ENCODE measurements at regions not wholly inside any gene's neighbourhood (a gene's known extent, or its start where the extent isn't known, plus 50 kb on each side); places are given as distances from the start of the nearest gene placed in this dataset.

DNA sequence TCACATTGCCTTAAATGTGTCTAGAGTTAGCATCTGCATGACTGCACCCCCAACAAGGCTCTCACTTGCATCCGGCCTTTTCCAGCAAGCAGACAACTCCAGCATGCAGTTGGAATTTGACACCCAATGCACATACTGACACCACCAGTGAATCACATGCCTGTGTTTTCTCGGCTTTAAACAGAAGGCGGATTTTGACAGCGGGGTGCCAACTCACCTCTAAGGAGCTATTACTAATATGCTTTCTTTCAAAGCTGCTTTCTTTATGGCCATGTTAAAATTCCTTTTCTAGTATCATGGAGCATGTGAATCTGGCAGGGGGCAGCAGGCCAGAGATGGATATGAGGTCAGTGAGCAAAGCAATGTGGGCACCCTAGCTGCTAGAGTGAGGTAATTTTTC lies 78.0 kb upstream of the CLNK start (continued):
- TF ChIP-seq GLIS1 (tag by site-specific recombination; IDR thresholded peaks at IDR 0.05) (peak; percentile 25), ZNF561 (tag by site-specific recombination; IDR thresholded peaks at IDR 0.05; ENCODE audit: borderline replicate concordance) (no peak), CTCF (tag by site-specific recombination; IDR thresholded peaks at IDR 0.05) (no peak), ZNF501 (tag by site-specific recombination; IDR thresholded peaks at IDR 0.05) (no peak), ZNF654 (tag by site-specific recombination; IDR thresholded peaks at IDR 0.05; ENCODE audit: low read depth) (no peak), ZBTB21 (tag by site-specific recombination; IDR thresholded peaks at IDR 0.05) (no peak), SETDB1 (IDR thresholded peaks at IDR 0.05; ENCODE audit: insufficient read length, low read length) (peak; percentile 33), TRIM28 (IDR thresholded peaks at IDR 0.05; ENCODE audit: borderline replicate concordance, low read length) (peak; percentile 58; the same call in 1 of the 2 replicates), OVOL3 (tag by site-specific recombination; IDR thresholded peaks at IDR 0.05) (no peak), ZNF623 (tag by site-specific recombination; IDR thresholded peaks at IDR 0.05) (no peak), ZBTB44 (tag by site-specific recombination; IDR thresholded peaks at IDR 0.05) (peak; percentile 90), ZNF548 (tag by site-specific recombination; IDR thresholded peaks at IDR 0.05) (no peak)
- TF ChIP-seq, protein P1, sequence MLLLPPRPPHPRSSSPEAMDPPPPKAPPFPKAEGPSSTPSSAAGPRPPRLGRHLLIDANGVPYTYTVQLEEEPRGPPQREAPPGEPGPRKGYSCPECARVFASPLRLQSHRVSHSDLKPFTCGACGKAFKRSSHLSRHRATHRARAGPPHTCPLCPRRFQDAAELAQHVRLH (tag by site-specific recombination; IDR thresholded peaks at IDR 0.05): no peak
- TF ChIP-seq, protein P2, sequence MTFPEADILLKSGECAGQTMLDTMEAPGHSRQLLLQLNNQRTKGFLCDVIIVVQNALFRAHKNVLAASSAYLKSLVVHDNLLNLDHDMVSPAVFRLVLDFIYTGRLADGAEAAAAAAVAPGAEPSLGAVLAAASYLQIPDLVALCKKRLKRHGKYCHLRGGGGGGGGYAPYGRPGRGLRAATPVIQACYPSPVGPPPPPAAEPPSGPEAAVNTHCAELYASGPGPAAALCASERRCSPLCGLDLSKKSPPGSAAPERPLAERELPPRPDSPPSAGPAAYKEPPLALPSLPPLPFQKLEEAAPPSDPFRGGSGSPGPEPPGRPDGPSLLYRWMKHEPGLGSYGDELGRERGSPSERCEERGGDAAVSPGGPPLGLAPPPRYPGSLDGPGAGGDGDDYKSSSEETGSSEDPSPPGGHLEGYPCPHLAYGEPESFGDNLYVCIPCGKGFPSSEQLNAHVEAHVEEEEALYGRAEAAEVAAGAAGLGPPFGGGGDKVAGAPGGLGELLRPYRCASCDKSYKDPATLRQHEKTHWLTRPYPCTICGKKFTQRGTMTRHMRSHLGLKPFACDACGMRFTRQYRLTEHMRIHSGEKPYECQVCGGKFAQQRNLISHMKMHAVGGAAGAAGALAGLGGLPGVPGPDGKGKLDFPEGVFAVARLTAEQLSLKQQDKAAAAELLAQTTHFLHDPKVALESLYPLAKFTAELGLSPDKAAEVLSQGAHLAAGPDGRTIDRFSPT (tag by site-specific recombination; IDR thresholded peaks at IDR 0.05): peak; percentile 39; the same call in 1 of the 2 replicates

DNA sequence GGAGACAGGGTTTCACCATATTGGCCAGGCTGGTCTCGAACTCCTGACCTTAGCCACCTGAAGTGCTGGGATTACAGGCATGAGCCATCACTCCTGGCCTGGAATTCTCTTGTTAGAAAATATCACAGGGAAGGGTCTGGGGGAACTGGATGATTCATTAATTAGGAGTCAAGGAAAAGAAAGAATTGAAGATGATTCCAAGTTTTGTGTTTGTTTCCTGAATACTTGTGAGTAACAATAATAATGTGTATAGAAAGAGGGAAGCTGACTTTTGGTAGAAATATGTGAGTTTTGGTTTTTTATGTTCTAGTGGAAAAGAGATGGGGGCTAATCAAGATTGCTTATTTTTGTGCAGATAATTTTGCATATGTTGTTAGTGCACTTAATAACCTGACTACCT lies 77.3 kb upstream of the CLNK start:
- Histone ChIP-seq H3K36me3 (ENCODE audit: control insufficient read depth in 2 of 2, insufficient read depth in 1 of 2, low read length in 2 of 2) (no peaks in the 10 kb centered on the region), H3K4me3 (ENCODE audit: low read depth, low read length) (no peak overlapping the region), H3K27ac (ENCODE audit: extremely low read depth, low read depth, low read length) (no peak overlapping the region), H3K4me1 (ENCODE audit: control insufficient read depth, insufficient read depth, low read length) (no peaks in the 10 kb centered on the region), H3K9me3 (ENCODE audit: control insufficient read depth, insufficient read depth, low read depth, low read length) (no peaks in the 10 kb centered on the region)
- TF ChIP-seq ZNF19 (tag by site-specific recombination; IDR thresholded peaks at IDR 0.05; ENCODE audit: low read depth): no peak
- no peak for TF ChIP-seq ZNF558 (tag by site-specific recombination; IDR thresholded peaks at IDR 0.05)
- TF ChIP-seq ZNF600 (tag by site-specific recombination; IDR thresholded peaks at IDR 0.05): no peak
- TF ChIP-seq ELK4 (IDR thresholded peaks at IDR 0.05; ENCODE audit: borderline replicate concordance, low read depth, low read length): no peak
- no peak for TF ChIP-seq ZNF76 (tag by site-specific recombination; IDR thresholded peaks at IDR 0.05; ENCODE audit: borderline replicate concordance, low read depth)
- no peak for TF ChIP-seq ZNF521 (tag by site-specific recombination; IDR thresholded peaks at IDR 0.05)
- TF ChIP-seq INSM2 (tag by site-specific recombination; IDR thresholded peaks at IDR 0.05): no peak
- ChIA-PET POLR2A (no interaction called here), CTCF (interaction anchor here (0.8 kb wide), 1 partner anchor 163 kb away, joined by 4 read pairs; no protein-coding TSS in a partner anchor)
